Stomach (tissue), 8 donors: ENCODE measurements at regions not wholly inside any gene's neighbourhood (a gene's known extent, or its start where the extent isn't known, plus 50 kb on each side); places are given as distances from the start of the nearest gene placed in this dataset.

Source experiments
- DNase-seq, 2 donors: peaks; one replicate each; pipeline versions ENCODE4 v3.0.0 to v3.0.0-alpha.2; 2013 to 2019
- H3K27ac ChIP-seq, 5 donors: fragments of 200-600 bp in 4 of 5; sonication (generic) in 4 of 5; one replicate each; pipeline ENCODE4 v1.5.1; 2013 to 2019; ENCODE audit warnings: mild to moderate bottlenecking in 1 of 5, moderate library complexity in 1 of 5
- H3K27me3 ChIP-seq, 3 donors: fragments of 200-600 bp; sonication (generic); one replicate each; pipeline ENCODE4 v1.5.1; 2017 to 2019; ENCODE audit warnings: mixed run types in 1 of 3
- H3K36me3 ChIP-seq, 4 donors: fragments of 200-600 bp; sonication (generic); 1 replicate in 3 of 4; 2 replicates in 1 of 4; pipeline ENCODE4 v1.5.1; 2016 to 2019
- H3K4me1 ChIP-seq, 4 donors: fragments of 200-600 bp; sonication (generic); one replicate each; pipeline ENCODE4 v1.5.1; 2016 to 2019
- H3K4me3 ChIP-seq, 4 donors: fragments of 200-600 bp; sonication (generic) in 3 of 4; one replicate each; pipeline ENCODE4 v1.5.1; 2016 to 2019; ENCODE audit warnings: mild to moderate bottlenecking in 1 of 4
- H3K9me3 ChIP-seq, 4 donors: fragments of 200-600 bp; sonication (generic); one replicate each; pipeline ENCODE4 v1.5.1; 2016 to 2019
- CTCF ChIP-seq, 7 experiments: fragments of 450-650 bp in 4 of 7; fragments of 200-600 bp in 3 of 7; sonication (generic) in 3 of 7; IDR thresholded peaks; one replicate each; pipeline ENCODE4 v1.5.1; 2016 to 2019; ENCODE audit warnings: antibody characterized with exemption in 7 of 7, control low read depth in 2 of 7, mild to moderate bottlenecking in 1 of 7
- EP300 ChIP-seq: sonication (generic); formaldehyde crosslinking; IDR thresholded peaks from one replicate; pipeline ENCODE4 v1.6.1; 2017; ENCODE audit warnings: antibody characterized with exemption
- POLR2A ChIP-seq, 4 donors: fragments of 450-650 bp; IDR thresholded peaks; one replicate each; pipeline ENCODE4 v1.6.1; 2016; ENCODE audit warnings: antibody characterized with exemption in 4 of 4, control low read depth in 2 of 4, mild to moderate bottlenecking in 1 of 4, moderate library complexity in 1 of 4
- POLR2AphosphoS5 ChIP-seq, 3 donors: sonication (generic); formaldehyde crosslinking; IDR thresholded peaks; one replicate each; pipeline ENCODE4 v1.6.1; 2016; ENCODE audit warnings: antibody characterized with exemption in 3 of 3
- WGBS, 5 donors: extraction: QIAGEN DNeasy Blood & Tissue Kit in 3 of 5; methylation state at CpG; one replicate each; pipeline versions ENCODE4 v1.1.5 to v1.1.7; 2013 to 2018; 5-methylcytosine and 5-hydroxymethylcytosine counted together
- intact Hi-C: fragments of 100-400 bp; cut with DNase I; formaldehyde crosslinking; loops from one replicate; pipeline ENCODE4 v1.15.1; 2023; ENCODE audit warnings: low total_unique reads
- donor health status: healthy with polysubstance abuse.
- donor health status: Bipolar disorder and iron deficiency.
- donor health status: healthy.

GRCh38 chr13:99123101-99124045 is 77.3 kb upstream of the UBAC2 start:
- no peak overlapping the region for H3K27ac ChIP-seq
- H3K4me1 ChIP-seq, result peaks cover 0 to 4% (median 0%) of the 10 kb centered on the region in 4 donors
- peaks cover 0 to 12% (median 8%) of the 10 kb centered on the region in 3 donors for H3K27me3 ChIP-seq
- 82 to 90% (median 87%) methylated on average over 13 to 14 of the region's 14 CpGs for WGBS, 5 donors
- intact Hi-C loops, result no loop called here
- no peaks in the 10 kb centered on the region for H3K9me3 ChIP-seq
- no peaks in the 10 kb centered on the region for H3K36me3 ChIP-seq
- no peak for DNase-seq
- no peak overlapping the region for H3K4me3 ChIP-seq
- no peak for TF ChIP-seq EP300
- TF ChIP-seq POLR2AphosphoS5 (IDR thresholded peaks at IDR 0.05), result no peak
- no peak for TF ChIP-seq CTCF (IDR thresholded peaks at IDR 0.05)
- TF ChIP-seq POLR2A (IDR thresholded peaks at IDR 0.05), result no peak

- H3K27ac ChIP-seq, result no peak overlapping the region
- peaks cover 0 to 16% (median 8%) of the 10 kb centered on the region in 3 donors for H3K27me3 ChIP-seq
- no peaks in the 10 kb centered on the region for H3K9me3 ChIP-seq
- no peak overlapping the region for H3K4me3 ChIP-seq
- 56 to 83% (median 72%) methylated on average over 1 of the region's 1 CpG for WGBS, 5 donors
- no peak for DNase-seq
- peaks cover 0 to 4% (median 0%) of the 10 kb centered on the region in 4 donors for H3K4me1 ChIP-seq
- no peaks in the 10 kb centered on the region for H3K36me3 ChIP-seq
- TF ChIP-seq POLR2AphosphoS5 (IDR thresholded peaks at IDR 0.05), result no peak
- TF ChIP-seq POLR2A (IDR thresholded peaks at IDR 0.05), result no peak
- no peak for TF ChIP-seq EP300
- no peak for TF ChIP-seq CTCF (IDR thresholded peaks at IDR 0.05)
- intact Hi-C loops, result no loop called here
These were observed 76.6 kb upstream of the UBAC2 start for GRCh38 chr13:99124046-99124400.

DNA sequence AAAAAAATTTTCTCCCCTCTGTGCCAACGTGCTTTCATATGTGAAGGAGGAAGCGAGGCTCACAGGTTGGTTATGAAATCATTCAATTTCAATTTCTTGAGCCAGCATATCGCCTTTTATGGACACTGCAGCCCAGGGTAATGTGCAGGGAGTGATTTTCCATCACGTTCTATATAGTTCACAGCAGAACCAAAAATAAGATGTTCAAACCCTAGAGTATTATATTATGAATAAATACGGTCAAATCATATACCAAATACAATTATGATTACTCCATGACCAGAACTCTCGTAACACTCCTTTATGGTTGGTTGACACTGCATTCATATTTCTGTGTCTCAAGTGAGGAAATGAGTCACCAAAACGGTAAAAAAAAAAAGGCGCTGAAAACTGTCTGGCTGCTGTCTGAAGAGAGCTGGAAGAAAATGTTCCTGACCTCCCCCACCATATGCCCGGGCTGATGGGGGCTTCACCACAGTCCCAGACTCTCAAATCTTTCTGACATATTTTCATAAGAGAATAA is 75.8 kb upstream of the UBAC2 start:
- intact Hi-C loops, result no loop called here
- Histone ChIP-seq H3K27me3 (peaks cover 0 to 19% (median 8%) of the 10 kb centered on the region in 3 donors), H3K4me3 (no peak overlapping the region), H3K27ac (no peak overlapping the region), H3K4me1 (peaks cover 0 to 4% (median 0%) of the 10 kb centered on the region in 4 donors), H3K36me3 (no peaks in the 10 kb centered on the region), H3K9me3 (no peaks in the 10 kb centered on the region)
- TF ChIP-seq CTCF (IDR thresholded peaks at IDR 0.05) (no peak), POLR2A (IDR thresholded peaks at IDR 0.05) (no peak), POLR2AphosphoS5 (IDR thresholded peaks at IDR 0.05) (no peak)
- DNase-seq, result no peak
- 52 to 70% (median 64%) methylated on average over 9 of the region's 9 CpGs for WGBS, 5 donors

- no peak for DNase-seq
- TF ChIP-seq POLR2A (IDR thresholded peaks at IDR 0.05), result no peak
- no peak for TF ChIP-seq EP300
- no peak for TF ChIP-seq POLR2AphosphoS5 (IDR thresholded peaks at IDR 0.05)
- TF ChIP-seq CTCF (IDR thresholded peaks at IDR 0.05), result no peak
- Histone ChIP-seq H3K9me3 (no peaks in the 10 kb centered on the region), H3K4me3 (no peak overlapping the region), H3K27ac (no peak overlapping the region), H3K36me3 (no peaks in the 10 kb centered on the region), H3K27me3 (peaks cover 0 to 24% (median 8%) of the 10 kb centered on the region in 3 donors), H3K4me1 (peaks cover 0 to 4% (median 0%) of the 10 kb centered on the region in 4 donors)
- WGBS, 5 donors, result 90 to 94% (median 91%) methylated on average over 9 of the region's 9 CpGs
- intact Hi-C loops, result no loop called here
These were observed 75.2 kb upstream of the UBAC2 start for GRCh38 chr13:99125326-99125915.
